HG02970 (cell line): ENCODE measurements at regions not wholly inside any gene's neighbourhood (a gene's known extent, or its start where the extent isn't known, plus 50 kb on each side); places are given as distances from the start of the nearest gene placed in this dataset.

Experiments
- ATAC-seq: cut with Tn5 transposase; IDR thresholded peaks from one replicate; pipeline ENCODE4 v1.9.1; 2021; ENCODE audit warnings: mild to moderate bottlenecking, moderate library complexity, moderate number of reproducible peaks; ENCODE audit not compliant: unreplicated experiment, low FRiP score

DNA sequence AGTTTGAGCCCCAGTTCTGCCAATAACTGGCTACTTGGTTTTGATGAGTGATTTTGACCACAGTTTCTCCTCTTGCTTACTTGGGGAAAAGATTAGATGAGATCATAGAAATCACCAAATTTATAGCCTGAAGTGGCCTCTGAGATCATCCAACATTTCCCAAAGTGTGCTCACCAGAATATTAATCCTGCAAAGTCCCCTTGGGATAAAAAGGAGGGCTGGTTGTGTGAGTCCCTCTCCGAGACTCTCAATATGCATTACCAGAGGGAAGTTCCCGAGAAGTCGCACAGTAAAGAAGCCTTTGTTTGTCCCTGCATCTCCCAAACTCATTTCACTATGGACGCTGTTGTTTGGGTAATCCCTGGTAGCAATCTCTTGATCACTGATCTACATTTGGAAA lies 88.4 kb upstream of the ADRA1B start:
- ATAC-seq: no peak

DNA sequence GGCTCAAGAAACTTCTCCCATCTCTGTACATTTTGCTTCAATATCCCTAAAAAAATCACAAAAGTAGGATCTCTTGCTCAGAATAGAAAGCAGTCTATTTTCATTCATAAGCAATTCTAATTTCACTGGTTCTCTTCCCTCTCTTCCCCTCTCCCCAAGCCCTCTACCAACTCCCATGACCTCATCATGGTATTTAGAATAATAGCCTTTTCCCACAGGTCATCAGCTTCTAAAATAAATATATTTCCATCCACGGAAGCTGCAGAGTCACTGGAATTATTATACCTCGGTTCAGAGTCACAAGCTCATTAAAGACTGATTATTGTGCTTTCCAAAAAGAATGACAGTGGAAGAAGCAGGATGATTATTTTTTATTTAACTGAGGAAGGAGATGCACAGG lies 84.2 kb upstream of the ADRA1B start:
- no peak for ATAC-seq

DNA sequence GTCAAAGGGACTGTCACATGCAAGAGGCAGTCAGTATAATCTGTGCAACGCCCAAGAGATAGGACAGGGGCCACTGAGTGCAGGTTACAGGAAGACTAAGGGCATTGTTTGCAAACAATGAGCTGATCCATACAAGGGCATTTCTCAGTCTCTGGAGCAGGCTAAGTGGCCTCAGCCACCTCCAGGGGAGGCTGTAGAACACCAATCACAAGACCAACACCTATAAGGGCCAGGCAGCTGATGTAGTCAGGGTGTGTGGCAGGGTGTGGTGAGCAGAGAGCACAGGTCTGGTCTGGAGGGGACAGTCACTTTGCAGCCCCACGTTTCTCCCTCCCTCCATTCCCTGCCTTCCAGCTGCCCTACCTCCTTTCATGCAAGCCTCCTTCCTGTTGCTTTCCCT lies 83.2 kb upstream of the ADRA1B start:
- ATAC-seq: no peak

DNA sequence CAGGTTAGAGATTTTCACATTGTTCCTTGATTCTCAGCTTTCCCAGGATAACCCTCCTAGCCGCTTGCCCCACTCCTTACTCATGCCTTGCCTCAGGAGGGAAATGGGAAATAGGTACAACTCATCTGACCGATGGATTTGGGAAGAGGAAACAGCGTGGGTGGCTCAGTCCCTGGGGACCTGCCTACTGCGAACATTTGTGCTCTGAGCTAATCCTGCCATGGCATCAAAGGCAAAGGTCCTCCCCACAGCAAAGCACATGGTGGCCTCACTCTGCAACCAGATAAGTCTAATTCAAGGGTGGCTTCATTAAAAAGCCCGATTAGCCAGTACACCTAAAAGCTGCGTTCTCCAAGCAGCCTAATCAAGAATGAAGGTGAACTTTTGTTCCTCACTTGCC lies 82.4 kb upstream of the ADRA1B start:
- ATAC-seq: no peak

DNA sequence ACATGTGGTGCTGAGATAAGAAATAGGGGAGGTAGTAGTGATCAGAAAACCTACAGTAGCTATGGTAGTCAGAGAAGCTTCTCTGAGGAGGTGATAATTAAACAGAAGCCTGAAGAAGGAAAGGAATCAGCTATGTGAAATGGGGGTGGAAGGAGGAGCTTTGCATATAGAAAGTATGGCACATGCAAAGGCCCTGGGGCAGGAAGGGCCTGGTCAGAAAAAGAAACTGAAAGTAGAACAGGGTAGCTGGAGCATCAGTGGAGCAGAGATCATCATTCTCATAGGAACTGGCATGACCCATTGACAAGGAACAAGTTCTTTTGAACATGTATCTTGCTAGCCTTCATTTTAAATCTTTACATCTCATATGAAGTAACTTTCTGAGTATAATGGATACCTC lies 80.7 kb upstream of the ADRA1B start:
- no peak for ATAC-seq

DNA sequence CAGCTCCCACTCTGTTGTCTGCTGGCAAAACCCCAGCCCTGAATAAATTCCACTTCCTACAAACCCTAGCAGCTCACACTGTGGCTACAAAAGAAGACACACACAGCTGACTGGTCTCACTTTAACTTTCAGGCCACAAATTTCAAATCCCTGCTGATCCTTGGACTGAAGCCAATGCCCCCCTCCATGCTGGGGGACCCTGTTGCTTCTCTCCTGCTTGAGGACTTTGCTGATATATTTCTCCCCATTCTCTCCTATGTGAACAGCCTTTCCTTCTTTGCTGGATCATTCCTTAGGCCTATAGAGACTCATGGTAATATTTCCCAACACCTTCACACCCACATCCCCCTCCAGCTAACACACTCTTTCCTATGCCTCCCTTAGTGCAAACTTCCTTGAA lies 79.6 kb upstream of the ADRA1B start:
- no peak for ATAC-seq

DNA sequence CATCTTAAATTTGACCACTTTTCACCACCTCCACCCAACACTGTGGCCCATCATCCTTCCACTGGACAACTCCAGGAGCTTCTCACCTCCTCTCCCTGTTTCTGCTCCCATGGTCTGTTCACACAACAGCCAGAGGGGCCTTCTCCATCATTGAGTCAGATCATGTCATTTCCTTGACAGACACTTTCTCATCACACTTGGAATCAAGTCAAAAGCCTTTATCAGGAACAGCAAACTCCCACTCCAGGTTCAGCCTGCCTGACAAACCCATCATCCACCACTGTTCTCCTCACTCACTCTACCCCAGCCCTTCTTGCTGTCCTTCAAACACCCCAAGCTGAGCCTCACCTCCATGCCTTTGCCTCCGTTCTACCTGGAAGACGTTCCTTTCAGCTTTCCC lies 78.4 kb upstream of the ADRA1B start:
- no peak for ATAC-seq

DNA sequence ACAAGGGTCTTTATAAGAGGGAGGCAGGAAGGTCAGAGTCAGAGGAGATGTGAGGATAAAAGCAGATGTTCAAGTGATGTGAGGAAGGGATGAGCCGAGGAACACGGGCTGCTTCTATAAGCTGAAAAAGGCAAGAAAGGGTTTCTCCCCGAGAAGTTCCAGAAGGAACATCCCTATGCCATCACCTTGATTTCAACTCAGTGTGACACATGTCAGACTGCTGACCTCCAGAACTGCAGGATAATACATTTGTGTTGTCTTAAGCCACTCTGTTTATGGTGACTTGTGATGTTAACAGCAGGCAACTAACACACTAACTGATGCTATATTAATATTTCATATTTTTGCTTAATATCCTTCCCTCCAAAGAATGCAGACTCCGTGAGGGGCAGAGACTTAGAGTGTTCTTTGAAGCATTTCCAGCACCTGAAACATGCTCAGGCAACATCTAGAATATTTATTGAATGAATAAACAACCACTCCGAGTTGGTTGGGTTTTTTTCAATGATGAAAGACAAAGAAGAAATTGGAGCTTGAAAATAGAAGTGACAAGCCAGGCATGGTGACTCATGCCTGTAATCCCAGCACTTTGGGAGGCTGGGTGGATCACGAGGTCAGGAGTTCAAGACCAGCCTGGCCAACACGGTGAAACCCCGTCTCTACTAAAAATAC lies 77.6 kb upstream of the ADRA1B start:
- ATAC-seq: no peak

DNA sequence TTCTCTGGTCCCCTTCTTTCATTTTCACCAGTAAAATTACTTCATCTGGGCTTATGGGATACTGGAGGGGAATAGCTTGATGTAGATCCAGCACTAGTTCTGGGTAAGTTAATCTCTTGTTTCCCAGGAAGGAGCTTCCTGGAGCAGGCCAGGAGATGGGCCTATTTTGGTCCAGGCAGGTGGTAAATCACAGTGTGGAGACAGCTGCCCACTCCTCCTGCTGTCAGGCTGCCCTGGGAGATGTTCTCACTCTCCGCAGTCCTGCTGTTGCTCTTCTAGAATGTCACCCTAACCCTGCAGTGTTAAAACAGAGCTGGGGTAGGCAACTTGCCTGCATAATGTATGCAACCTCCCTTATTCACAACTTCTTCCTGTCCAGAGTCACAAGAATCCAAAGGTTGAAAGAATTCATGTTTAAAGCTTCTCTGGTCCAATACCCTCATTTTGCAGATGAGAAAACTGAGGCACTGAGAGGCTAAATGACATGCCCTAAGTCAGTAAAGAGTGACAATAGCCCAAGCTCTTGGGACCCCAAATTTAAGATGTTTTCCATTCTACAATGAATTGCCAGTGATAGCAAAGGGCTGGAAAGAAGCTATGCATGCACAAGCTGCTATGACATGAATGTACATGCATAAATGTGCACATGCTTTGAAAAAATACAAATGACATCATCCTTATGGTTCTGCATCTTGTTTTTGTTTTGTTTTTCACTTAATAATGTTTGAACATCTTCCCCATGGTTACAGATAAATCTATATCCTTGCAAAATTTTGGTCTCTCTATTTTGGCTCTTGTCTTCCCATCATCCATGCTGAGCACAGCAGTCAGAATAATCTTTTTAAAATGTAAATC lies 71.8 kb upstream of the ADRA1B start:
- no peak for ATAC-seq

DNA sequence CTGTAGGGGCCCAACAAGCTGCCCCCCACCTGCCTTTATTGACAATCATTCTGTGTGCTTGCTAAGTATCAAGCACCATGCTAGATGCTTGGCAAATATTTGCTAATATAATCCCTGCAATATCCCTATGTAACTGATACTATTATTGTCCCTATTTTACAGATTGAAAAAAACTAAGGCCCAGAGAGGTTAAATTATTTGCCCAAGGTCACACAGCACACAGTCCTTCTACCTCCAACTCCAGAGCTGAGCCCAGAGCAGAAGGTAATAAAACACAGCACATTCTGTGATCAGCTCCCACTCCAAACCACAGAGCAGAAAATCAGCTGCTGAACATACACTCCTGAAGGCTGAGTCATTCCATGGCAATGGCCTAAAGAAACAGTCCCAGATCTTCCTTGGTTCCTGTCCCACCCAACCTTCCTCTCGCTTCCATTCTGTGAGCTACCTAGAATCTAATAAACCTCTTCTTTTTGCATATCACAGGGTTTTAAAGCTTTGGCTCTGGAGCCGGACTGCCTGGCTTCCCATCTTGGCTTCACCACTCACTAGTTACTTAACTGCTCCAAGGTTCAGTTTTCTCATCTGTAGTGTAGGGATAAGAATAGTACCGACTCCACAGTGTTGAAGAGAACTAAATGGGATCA lies 66.7 kb upstream of the ADRA1B start:
- no peak for ATAC-seq

DNA sequence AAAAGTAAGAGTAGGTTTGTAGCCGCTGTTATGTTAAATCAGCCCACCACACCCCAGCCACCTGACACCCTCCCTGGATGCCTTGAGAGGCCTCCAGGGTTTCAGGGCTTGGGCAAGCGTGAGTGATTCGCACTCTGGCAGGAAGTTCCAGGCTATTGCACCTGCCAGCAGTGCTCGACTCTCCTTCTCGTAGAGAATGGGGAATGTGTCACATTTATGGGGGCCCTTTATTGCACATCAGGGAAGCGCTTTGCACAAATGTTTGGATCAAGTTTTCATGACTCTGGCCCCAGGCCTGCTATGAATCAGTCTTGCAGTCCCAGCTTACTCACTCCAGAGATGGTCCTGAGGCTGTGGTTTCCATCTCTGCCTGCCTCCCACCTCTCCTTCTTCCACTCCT lies 66.1 kb upstream of the ADRA1B start:
- ATAC-seq: no peak

DNA sequence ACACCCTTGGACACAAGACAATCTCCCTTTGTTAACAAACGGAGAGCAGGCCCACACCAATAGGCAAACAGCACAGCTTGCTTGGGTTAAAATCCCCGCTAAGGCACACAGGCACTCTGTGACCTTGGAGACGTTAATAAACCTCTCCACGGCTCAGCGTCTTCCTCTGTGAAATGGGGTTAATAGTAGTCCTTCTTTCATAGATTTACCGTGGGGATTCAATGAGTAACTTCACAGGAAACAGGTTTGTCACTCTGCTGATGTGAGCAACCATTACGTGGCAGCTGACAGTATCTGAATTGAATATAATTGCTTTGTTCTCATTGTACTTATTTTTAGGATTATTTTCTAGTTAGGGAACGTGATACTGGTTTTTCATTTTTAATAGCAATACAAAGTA lies 65.2 kb upstream of the ADRA1B start:
- no peak for ATAC-seq

DNA sequence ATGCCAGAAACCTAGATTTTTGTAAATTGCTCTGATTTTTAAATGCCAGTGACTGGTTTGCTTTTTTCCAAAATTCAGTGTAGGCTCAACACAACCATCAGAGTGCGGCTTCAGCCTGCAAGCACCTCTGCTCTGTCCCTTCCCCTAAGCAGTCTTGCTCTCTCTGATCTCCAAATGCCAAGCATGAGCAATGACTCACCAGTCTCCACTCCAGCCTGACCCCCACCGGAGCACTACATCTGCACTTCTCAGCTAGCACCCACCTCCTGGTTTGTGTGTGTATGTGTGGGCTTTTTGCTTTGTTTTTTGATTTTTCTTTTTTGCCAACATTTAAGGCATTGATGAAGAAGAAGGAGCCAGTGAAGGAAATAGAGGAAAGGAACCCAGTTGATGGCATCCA lies 61.4 kb upstream of the ADRA1B start:
- no peak for ATAC-seq

DNA sequence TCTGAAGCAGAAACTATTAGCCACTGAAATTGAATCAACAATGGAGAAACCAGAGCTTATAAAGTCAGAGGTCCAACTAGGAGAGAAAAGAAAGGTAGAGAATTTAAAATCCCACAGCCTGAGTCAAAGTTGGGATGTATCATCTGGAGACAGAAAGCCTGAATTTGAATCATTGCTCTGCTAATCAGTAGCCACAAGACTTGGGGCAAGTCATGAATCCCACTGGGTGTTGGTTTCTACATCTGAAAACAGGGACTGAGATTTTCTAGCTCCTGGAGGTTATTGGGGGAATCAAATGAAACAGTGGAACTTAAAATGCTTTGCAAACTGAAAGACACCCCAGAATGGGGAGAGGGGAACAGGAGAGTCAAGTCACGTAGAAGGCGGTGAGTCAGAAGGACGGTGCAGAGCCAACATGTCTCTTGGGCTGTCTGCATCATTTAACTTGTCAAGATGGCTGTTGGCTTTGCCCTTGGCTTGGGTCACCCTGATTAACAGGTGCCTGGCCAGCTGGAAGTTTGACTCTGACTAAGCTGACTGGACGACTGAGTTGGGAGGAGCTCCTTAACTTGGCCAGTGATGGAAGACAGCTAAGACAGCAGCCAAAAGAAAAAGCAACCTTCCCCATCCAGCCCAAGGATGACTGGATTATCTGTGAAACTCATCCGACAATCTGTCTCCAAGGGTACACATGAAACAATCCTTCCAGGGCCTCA lies 60.6 kb upstream of the ADRA1B start:
- no peak for ATAC-seq

DNA sequence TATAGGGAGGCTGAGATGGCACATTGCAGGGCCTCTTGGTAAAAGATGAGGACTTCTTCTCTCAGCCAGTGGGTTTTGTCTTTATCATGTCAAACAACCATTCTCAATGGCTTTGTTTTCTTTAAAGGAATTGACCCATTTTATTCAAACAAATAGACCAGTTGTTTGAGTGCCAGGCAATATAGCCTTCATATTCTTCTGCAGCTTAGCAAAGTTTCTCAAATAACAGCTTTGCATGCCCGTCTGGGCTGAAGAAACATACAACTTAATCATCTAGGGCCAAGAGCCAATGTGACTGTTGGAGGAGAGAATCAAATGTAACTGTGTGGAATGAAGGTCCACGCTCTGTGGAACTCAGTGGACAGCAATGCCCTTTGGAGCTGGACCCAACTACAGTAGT lies 57.4 kb upstream of the ADRA1B start:
- no peak for ATAC-seq

DNA sequence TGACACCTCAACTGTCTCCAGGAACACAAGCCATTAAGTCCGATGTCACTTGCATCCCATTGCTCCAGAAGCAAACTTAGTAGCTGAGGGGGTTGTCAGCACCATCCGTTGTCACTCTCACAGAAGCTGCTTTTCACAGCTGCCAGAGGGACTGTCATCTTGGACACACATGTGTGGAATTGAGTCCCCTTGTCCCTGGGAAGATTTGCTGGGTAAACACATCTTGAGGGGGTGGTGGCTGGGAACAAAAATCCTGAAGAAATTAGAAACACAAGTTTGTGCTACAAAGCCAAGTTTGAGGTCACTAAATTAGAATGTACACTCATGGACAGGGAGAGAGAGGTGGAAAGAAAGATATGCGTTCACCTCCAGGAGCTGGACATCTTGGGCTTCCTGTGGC lies 55.2 kb upstream of the ADRA1B start:
- no peak for ATAC-seq

DNA sequence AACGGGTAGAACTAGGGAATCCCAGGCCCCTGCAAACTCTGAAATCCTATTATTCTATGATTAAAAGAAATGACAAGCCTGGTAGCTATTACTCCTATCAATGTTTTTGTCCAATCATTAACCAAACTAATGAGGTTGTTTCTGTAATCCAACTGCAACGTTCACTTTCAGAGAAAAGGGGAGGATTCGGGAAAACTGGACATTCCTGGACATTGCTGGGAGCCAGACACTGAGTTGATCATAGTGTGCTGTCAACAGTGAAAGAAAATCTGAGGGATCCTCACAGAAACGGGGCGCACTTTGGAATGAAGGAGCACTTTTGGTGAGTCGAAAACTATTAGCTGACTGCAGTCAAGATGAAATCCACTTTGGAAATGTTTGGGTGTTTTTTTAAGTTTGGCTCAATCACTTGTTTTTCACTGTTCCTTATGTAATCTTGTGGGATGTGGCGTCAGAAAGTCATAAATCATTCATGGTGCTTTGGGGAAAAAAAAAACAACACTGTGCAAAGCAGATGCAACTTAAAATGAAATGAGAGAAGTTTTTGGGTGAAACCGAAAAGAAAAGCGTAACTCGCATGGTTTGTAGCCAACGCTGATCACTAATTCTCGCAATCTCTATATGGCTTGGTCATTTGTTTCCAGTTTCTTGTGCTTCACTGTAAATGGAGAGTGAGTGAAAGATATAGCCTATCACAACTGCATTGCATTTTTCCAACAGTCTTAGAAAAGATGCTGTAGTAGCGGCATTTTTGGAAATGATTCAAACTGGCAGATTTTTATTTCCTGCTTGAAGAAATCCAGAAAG lies 51.2 kb upstream of the ADRA1B start:
- ATAC-seq: no peak

DNA sequence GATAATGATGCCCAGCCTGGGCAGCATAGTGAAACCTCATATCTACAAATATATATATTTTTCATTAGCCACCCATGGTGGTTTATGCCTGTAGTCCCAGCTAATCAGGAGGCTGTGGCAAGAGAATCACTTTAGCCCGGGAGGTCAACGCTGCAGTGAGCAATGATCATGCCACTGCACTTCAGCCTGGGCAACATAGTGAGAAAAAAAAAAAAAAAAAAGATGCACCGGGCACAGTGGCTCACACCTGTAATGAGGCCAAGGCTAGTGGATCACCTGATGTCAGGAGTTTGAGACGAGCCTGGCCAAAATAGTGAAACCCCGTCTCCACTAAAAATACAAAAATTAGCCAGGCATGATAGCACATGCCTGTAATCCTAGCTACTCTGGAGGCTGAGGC lies 50.2 kb upstream of the ADRA1B start:
- ATAC-seq: no peak
